Ishikawa (cell line): ENCODE measurements at regions not wholly inside any gene's neighbourhood (a gene's known extent, or its start where the extent isn't known, plus 50 kb on each side); places are given as distances from the start of the nearest gene placed in this dataset.

ENCODE experiments used
- CEBPB ChIP-seq: IDR thresholded peaks from 2 replicates; pipeline ENCODE4 v1.6.1; 2012
- CREB1 ChIP-seq: IDR thresholded peaks from 2 replicates; pipeline ENCODE4 v1.6.1; 2012; ENCODE audit warnings: low read depth
- EGR1 ChIP-seq: IDR thresholded peaks from 2 replicates; pipeline ENCODE4 v1.6.1; 2012
- EP300 ChIP-seq: IDR thresholded peaks from 2 replicates; pipeline ENCODE4 v1.6.1; 2012; ENCODE audit warnings: borderline replicate concordance
- FOXM1 ChIP-seq: IDR thresholded peaks from 2 replicates; pipeline ENCODE4 v1.6.1; 2012; ENCODE audit warnings: low read depth, borderline replicate concordance
- MAX ChIP-seq: IDR thresholded peaks from 2 replicates; pipeline ENCODE4 v1.6.1; 2012
- NFIC ChIP-seq: IDR thresholded peaks from 2 replicates; pipeline ENCODE4 v1.6.1; 2012
- RAD21 ChIP-seq: IDR thresholded peaks from 2 replicates; pipeline ENCODE4 v1.6.1; 2012; ENCODE audit warnings: low read depth
- REST ChIP-seq: IDR thresholded peaks from 2 replicates; pipeline ENCODE4 v1.6.1; 2012; ENCODE audit warnings: low read depth, mild to moderate bottlenecking
- TAF1 ChIP-seq: IDR thresholded peaks from 2 replicates; pipeline ENCODE4 v1.6.1; 2012; ENCODE audit warnings: low read depth, mild to moderate bottlenecking
- TCF12 ChIP-seq: IDR thresholded peaks from 2 replicates; pipeline ENCODE4 v1.6.1; 2012; ENCODE audit warnings: low read depth
- TEAD4 ChIP-seq: IDR thresholded peaks from 2 replicates; pipeline ENCODE4 v1.6.1; 2012
- USF1 ChIP-seq: IDR thresholded peaks from 2 replicates; pipeline ENCODE4 v1.6.1; 2012
- YY1 ChIP-seq: IDR thresholded peaks from 2 replicates; pipeline ENCODE4 v1.6.1; 2012; ENCODE audit warnings: low read depth
- ZBTB7A ChIP-seq: IDR thresholded peaks from 2 replicates; pipeline ENCODE4 v1.6.1; 2012; ENCODE audit warnings: low read depth

- TF ChIP-seq REST (no peak), NFIC (no peak), EGR1 (no peak), MAX (no peak), CREB1 (no peak), YY1 (no peak), ZBTB7A (no peak)
Observed at GRCh38 chrX:853304-853703, 222.7 kb downstream of the SHOX start.

GRCh38 chrX:850471-850916, 219.9 kb downstream of the SHOX start:
- no peak for TF ChIP-seq TEAD4

- TF ChIP-seq EGR1 (no peak), MAX (no peak)
Observed at GRCh38 chrX:848386-848785, 217.8 kb downstream of the SHOX start.

- TF ChIP-seq MAX = no peak
- no peak for TF ChIP-seq USF1
- no peak for TF ChIP-seq CEBPB
- no peak for TF ChIP-seq CREB1
- TF ChIP-seq RAD21 = no peak
- no peak for TF ChIP-seq ZBTB7A
- TF ChIP-seq TCF12 = no peak
- TF ChIP-seq EGR1 = no peak
- no peak for TF ChIP-seq NFIC
Observed at GRCh38 chrX:843306-843705, 212.7 kb downstream of the SHOX start.

- TF ChIP-seq EGR1 (no peak), RAD21 (no peak), USF1 (no peak), TEAD4 (no peak), CEBPB (no peak), NFIC (no peak), FOXM1 (no peak), ZBTB7A (no peak)
Observed at GRCh38 chrX:840556-840955, 210.0 kb downstream of the SHOX start.

- no peak for TF ChIP-seq USF1
- TF ChIP-seq CEBPB = no peak
- no peak for TF ChIP-seq YY1
- no peak for TF ChIP-seq TCF12
- no peak for TF ChIP-seq TEAD4
- TF ChIP-seq REST = no peak
- TF ChIP-seq RAD21 = no peak
- no peak for TF ChIP-seq NFIC
Observed at GRCh38 chrX:830532-830931, 199.9 kb downstream of the SHOX start.

- TF ChIP-seq CEBPB = no peak
- TF ChIP-seq RAD21 = no peak
- TF ChIP-seq EGR1 = no peak
- no peak for TF ChIP-seq REST
- no peak for TF ChIP-seq TAF1
- no peak for TF ChIP-seq CREB1
- no peak for TF ChIP-seq TCF12
- TF ChIP-seq ZBTB7A = no peak
- no peak for TF ChIP-seq EP300
- TF ChIP-seq YY1 = no peak
- TF ChIP-seq FOXM1 = no peak
- no peak for TF ChIP-seq TEAD4
- no peak for TF ChIP-seq NFIC
- no peak for TF ChIP-seq MAX
Observed at GRCh38 chrX:829145-829544, 198.6 kb downstream of the SHOX start.
